ENCODE measurements at regions not wholly inside any gene's neighbourhood (a gene's known extent, or its start where the extent isn't known, plus 50 kb on each side); places are given as distances from the start of the nearest gene placed in this dataset.

- H3K36me3 ChIP-seq, result no peaks in the 10 kb centered on the region
- no peaks in the 10 kb centered on the region for H3K9me3 ChIP-seq
- no peak overlapping the region for H3K4me3 ChIP-seq
- no peaks in the 10 kb centered on the region for H3K27me3 ChIP-seq
- TF ChIP-seq POLR2AphosphoS5 (IDR thresholded peaks at IDR 0.05; ENCODE audit: insufficient read depth in 1 of 2, low read depth in 1 of 2), result no peak
- no peak for TF ChIP-seq POLR2A (IDR thresholded peaks at IDR 0.05)
- no peak overlapping the region for H3K27ac ChIP-seq
- no peak for DNase-seq (ENCODE audit: extremely low spot score in 2 of 2)
- peaks cover 18% of the 10 kb centered on the region for H3K4me1 ChIP-seq
- intact Hi-C loops (cut with DNase I), result no loop called here
Measured at GRCh38 chr11:64450168-64450560, 91.2 kb downstream of the RPS6KA4 start.

DNA sequence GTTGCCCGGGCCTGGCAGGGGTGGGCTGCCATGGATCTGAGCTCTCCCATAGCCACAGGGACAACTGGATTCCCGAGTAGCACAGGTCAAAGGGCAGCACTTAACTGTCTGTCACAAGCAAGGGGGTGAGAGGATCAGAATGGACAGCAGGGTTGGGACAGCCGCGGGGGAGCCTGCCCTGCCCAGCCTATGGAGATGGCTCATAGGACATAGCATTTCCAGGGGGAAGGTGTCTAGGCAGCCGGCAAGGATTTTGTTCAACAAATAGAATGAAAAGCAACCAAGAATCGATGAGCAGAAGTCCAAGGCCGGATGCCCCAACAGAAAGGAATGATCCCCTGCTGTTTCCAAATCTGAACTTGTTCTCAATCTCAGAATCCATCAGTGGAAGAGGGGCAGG is 92.9 kb downstream of the RPS6KA4 start:
- intact Hi-C loops (cut with DNase I), result no loop called here
- Histone ChIP-seq H3K36me3 (no peaks in the 10 kb centered on the region), H3K4me1 (peaks cover 18% of the 10 kb centered on the region), H3K27ac (no peak overlapping the region), H3K9me3 (no peaks in the 10 kb centered on the region), H3K4me3 (no peak overlapping the region), H3K27me3 (no peaks in the 10 kb centered on the region)
- DNase-seq (ENCODE audit: extremely low spot score in 2 of 2), result no peak
- no peak for TF ChIP-seq POLR2AphosphoS5 (IDR thresholded peaks at IDR 0.05; ENCODE audit: insufficient read depth in 1 of 2, low read depth in 1 of 2)
- no peak for TF ChIP-seq CTCF (IDR thresholded peaks at IDR 0.05)
- TF ChIP-seq POLR2A (IDR thresholded peaks at IDR 0.05), result no peak

- intact Hi-C loops (cut with DNase I), result no loop called here
- DNase-seq (ENCODE audit: extremely low spot score in 2 of 2), result no peak
- TF ChIP-seq CTCF (IDR thresholded peaks at IDR 0.05) (no peak), POLR2A (IDR thresholded peaks at IDR 0.05) (no peak), POLR2AphosphoS5 (IDR thresholded peaks at IDR 0.05; ENCODE audit: insufficient read depth in 1 of 2, low read depth in 1 of 2) (no peak)
- H3K36me3 ChIP-seq, result no peaks in the 10 kb centered on the region
- no peaks in the 10 kb centered on the region for H3K9me3 ChIP-seq
- no peaks in the 10 kb centered on the region for H3K27me3 ChIP-seq
- H3K27ac ChIP-seq, result no peak overlapping the region
- peaks cover 15% of the 10 kb centered on the region for H3K4me1 ChIP-seq
- H3K4me3 ChIP-seq, result no peak overlapping the region
Measured at GRCh38 chr11:64453466-64453865, 94.5 kb downstream of the RPS6KA4 start.

DNA sequence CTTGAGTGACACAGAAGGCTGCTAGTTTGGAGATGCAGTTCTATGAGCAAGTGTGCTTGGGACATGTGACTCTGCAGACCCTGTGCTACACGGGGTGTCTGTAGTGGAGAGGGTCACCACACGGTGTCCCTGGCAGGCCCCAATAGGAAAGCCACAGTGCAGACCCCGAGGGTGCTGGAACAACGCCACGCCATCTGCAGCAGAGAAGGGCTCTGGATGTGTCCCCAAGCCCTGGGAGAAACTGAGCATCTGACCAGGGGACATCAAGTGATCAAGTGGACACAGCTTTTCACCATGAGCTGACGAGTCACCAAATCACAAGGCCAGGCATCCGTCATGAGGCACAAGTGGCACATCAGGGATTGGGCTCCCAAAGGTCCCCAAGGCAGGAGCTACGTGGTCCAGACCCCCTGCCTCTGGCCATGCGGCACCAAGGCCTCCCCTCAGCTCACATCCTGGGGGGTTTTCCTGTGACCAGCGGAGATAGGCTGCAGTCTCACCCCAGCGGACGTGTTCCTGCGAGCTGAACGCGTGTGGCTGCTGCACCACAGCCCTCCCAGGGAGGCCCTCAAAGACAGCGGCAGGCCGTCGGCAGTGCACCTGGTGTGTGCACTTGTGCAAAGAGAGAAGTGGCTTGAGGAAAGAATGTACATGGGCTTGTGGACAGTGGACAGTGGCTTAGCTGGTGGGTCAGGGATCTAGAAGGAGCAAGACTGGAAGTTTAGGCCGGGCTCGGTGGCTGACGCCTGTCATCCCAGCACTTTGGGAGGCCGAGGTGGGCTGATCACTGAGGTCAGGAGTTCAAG is 96.7 kb downstream of the RPS6KA4 start:
- no peak for DNase-seq (ENCODE audit: extremely low spot score in 2 of 2)
- Histone ChIP-seq H3K27me3 (no peaks in the 10 kb centered on the region), H3K36me3 (no peaks in the 10 kb centered on the region), H3K4me3 (no peak overlapping the region), H3K27ac (no peak overlapping the region), H3K9me3 (no peaks in the 10 kb centered on the region), H3K4me1 (no peaks in the 10 kb centered on the region)
- intact Hi-C loops (cut with DNase I), result no loop called here
- TF ChIP-seq POLR2A (IDR thresholded peaks at IDR 0.05), result no peak
- no peak for TF ChIP-seq POLR2AphosphoS5 (IDR thresholded peaks at IDR 0.05; ENCODE audit: insufficient read depth in 1 of 2, low read depth in 1 of 2)
- TF ChIP-seq CTCF (IDR thresholded peaks at IDR 0.05), result no peak

DNA sequence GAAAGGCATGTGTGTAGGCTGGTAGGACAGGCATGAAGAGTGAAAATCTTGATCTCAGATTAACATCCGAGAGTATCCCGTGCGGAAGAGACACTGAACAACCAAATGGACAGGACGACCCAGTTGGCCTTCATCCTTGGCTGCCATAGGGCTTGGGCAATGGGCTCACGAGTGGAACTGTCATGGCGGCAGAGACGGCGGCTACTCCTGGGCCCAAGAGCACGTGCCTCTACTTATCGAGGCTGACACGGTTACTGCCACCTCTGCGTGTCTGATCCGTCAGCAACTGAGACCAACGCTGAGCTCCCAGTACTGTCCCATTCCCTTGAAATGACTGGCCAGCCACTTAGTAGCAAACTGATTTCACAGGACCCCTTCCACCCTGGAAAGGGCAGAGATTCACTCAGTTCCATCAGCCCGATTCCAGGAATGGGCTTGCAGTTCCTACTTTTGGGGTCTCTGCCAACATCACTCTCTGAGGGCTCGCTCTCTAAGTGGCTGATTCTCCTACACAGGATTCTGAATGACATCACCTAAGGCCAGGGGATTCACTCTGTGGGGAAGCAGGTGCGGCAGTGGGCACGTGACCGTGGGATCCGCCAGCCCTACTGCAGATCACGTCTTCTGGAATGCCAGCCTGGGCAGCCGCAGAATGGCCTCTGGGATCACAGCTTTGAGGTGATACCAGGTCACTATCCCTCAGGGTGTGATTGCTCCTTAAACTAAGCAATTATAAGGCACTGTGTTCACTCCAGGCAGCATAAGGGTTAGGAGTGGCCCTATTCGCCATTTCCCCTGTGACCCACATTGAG is 97.8 kb downstream of the RPS6KA4 start:
- intact Hi-C loops (cut with DNase I), result no loop called here
- no peak for DNase-seq (ENCODE audit: extremely low spot score in 2 of 2)

More for the DNA sequence above, 97.8 kb downstream of the RPS6KA4 start:
- no peaks in the 10 kb centered on the region for H3K36me3 ChIP-seq
- no peaks in the 10 kb centered on the region for H3K4me1 ChIP-seq
- H3K9me3 ChIP-seq, result no peaks in the 10 kb centered on the region
- no peak overlapping the region for H3K4me3 ChIP-seq
- no peak overlapping the region for H3K27ac ChIP-seq
- TF ChIP-seq POLR2A (IDR thresholded peaks at IDR 0.05) (no peak), POLR2AphosphoS5 (IDR thresholded peaks at IDR 0.05; ENCODE audit: insufficient read depth in 1 of 2, low read depth in 1 of 2) (no peak), CTCF (IDR thresholded peaks at IDR 0.05) (no peak)
- H3K27me3 ChIP-seq, result no peaks in the 10 kb centered on the region
